K562 (cell line): ENCODE measurements at regions not wholly inside any gene's neighbourhood (a gene's known extent, or its start where the extent isn't known, plus 50 kb on each side); places are given as distances from the start of the nearest gene placed in this dataset.

ENCODE experiments used
- ATAC-seq: fragments of 200-7000 bp; cut with Tn5 transposase; 3 replicates; pipeline ENCODE4 v1.9.1; 2020; ENCODE audit warnings: moderate library complexity
- BruUV-seq: library from RNA; stranded (reverse); fragments of 400-500 nt; replicated peaks from 2 replicates; lab custom pipeline; 2021; lab: Mats Ljungman, UMichigan
- CTCF ChIA-PET: fragments of 300-600 bp; formaldehyde crosslinking; extraction: SDS; loops from one replicate; lab custom pipeline; 2021; ENCODE audit warnings: low intra/inter-chr PET ratio; lab: Yijun Ruan, JAX
- POLR2A ChIA-PET: fragments of 300-600, 350-650 bp; sonication (Branson Sonifier 250); formaldehyde crosslinking; extraction: SDS; loops from one replicate; lab custom pipeline; 2021; ENCODE audit warnings: antibody characterized with exemption, inconsistent platforms; lab: Yijun Ruan, JAX
- DNase-seq, 4 experiments: peaks; one replicate each; pipeline versions ENCODE4 v3.0.0 to v3.0.0-alpha.2; 2011 to 2018; ENCODE audit warnings: low spot score in 3 of 4, mixed read lengths in 3 of 4; ENCODE audit errors: extremely low read depth in 1 of 4
- FAIRE-seq: peaks from 2 replicates; lab custom pipeline; 2011; peaks lifted over from hg19 to GRCh38; lab: Jason Lieb, UNC
- H2AFZ ChIP-seq: 2 replicates; pipeline ENCODE4 v1.6.0; 2011; ENCODE audit warnings: low read depth, low read length, control low read depth, inconsistent platforms
- H3K27ac ChIP-seq: fragments of 200-600 bp; 3 replicates; pipeline ENCODE4 v1.8.0; 2011; ENCODE audit warnings: low read depth, mild to moderate bottlenecking, control low read depth, inconsistent platforms, low read length, moderate library complexity, mixed read lengths; ENCODE audit errors: extremely low read depth
- H3K27me3 ChIP-seq, 2 experiments: fragments of 300-600 bp in 1 of 2; 2 replicates in 1 of 2; 3 replicates in 1 of 2; pipeline versions ENCODE4 v1.6.0 to v1.8.0; 2011; ENCODE audit warnings: inconsistent platforms in 2 of 2, low read length in 2 of 2, mild to moderate bottlenecking in 1 of 2, mixed read lengths in 1 of 2, moderate library complexity in 1 of 2; ENCODE audit not compliant: control insufficient read depth in 2 of 2, insufficient read depth in 2 of 2
- H3K36me3 ChIP-seq: fragments of 300-600 bp; 3 replicates; pipeline ENCODE4 v1.8.0; 2011; ENCODE audit warnings: mild to moderate bottlenecking, low read length, inconsistent platforms; ENCODE audit not compliant: control insufficient read depth, insufficient read depth
- H3K4me1 ChIP-seq, 2 experiments: fragments of 200-600 bp in 1 of 2; replicated peaks in 1 of 2; 2 replicates in 1 of 2; 3 replicates in 1 of 2; pipeline versions ENCODE4 v1.5.1 to v1.8.0; 2011; ENCODE audit warnings: inconsistent platforms in 2 of 2, low read length in 2 of 2, mild to moderate bottlenecking in 1 of 2, mixed read lengths in 1 of 2, moderate library complexity in 1 of 2; ENCODE audit not compliant: control insufficient read depth in 2 of 2, insufficient read depth in 2 of 2
- H3K4me2 ChIP-seq: 2 replicates; pipeline ENCODE4 v1.6.1; 2011; ENCODE audit warnings: low read length, control low read depth, inconsistent platforms, mixed read lengths; ENCODE audit not compliant: insufficient read depth
- H3K4me3 ChIP-seq: fragments of 200-600 bp; sonication (generic), shearing (Covaris generic); 2 replicates; pipeline ENCODE4 v1.5.1; 2016; ENCODE audit warnings: control low read depth, inconsistent platforms
- H3K79me2 ChIP-seq: fragments of 200-600 bp; 3 replicates; pipeline ENCODE4 v1.8.0; 2011; ENCODE audit warnings: low read length, inconsistent platforms; ENCODE audit not compliant: control insufficient read depth, insufficient read depth
- H3K9ac ChIP-seq, 2 experiments: 2 replicates each; pipeline versions ENCODE4 v1.6.0 to v1.6.1; 2011; ENCODE audit warnings: low read depth in 2 of 2, low read length in 2 of 2, control low read depth in 1 of 2, inconsistent platforms in 1 of 2, mild to moderate bottlenecking in 1 of 2, mixed read lengths in 1 of 2; ENCODE audit not compliant: insufficient read depth in 1 of 2
- H3K9me1 ChIP-seq: one replicate; pipeline ENCODE4 v1.6.0; 2011; ENCODE audit warnings: inconsistent platforms, mild to moderate bottlenecking, low read length, moderate library complexity; ENCODE audit not compliant: control insufficient read depth, insufficient read depth
- H3K9me3 ChIP-seq: replicated peaks from 2 replicates; pipeline ENCODE4 v1.5.1; 2011; ENCODE audit warnings: low read depth, low read length, inconsistent platforms; ENCODE audit not compliant: control insufficient read depth, insufficient read depth
- H4K20me1 ChIP-seq: replicated peaks from 2 replicates; pipeline ENCODE4 v1.6.1; 2011; ENCODE audit warnings: low read length, inconsistent platforms, mixed read lengths; ENCODE audit not compliant: control insufficient read depth, insufficient read depth
- ARID2 ChIP-seq: fragments of 450-650 bp; IDR thresholded peaks from 2 replicates; pipeline ENCODE4 v1.6.1; 2017; ENCODE audit warnings: antibody characterized with exemption, mild to moderate bottlenecking
- CEBPB ChIP-seq: fragments of 450-650 bp; IDR thresholded peaks from 2 replicates; pipeline ENCODE4 v1.6.1; 2016; ENCODE audit warnings: missing genetic modification characterization, missing compliant biosample characterization
- CEBPG ChIP-seq, 3 experiments: fragments of 200-800 bp in 1 of 3; sonication (Bioruptor generic) in 1 of 3; sonication (generic) in 1 of 3; formaldehyde crosslinking in 1 of 3; IDR thresholded peaks in 2 of 3; conservative IDR thresholded peaks in 1 of 3; 2 replicates each; pipeline versions ENCODE4 v1.6.1 to v1.8.0; 2016 to 2022; ENCODE audit warnings: missing compliant biosample characterization in 2 of 3, missing genetic modification characterization in 2 of 3, mild to moderate bottlenecking in 1 of 3, missing genetic modification reagents in 1 of 3
- FOXJ3 ChIP-seq: sonication (generic); formaldehyde crosslinking; IDR thresholded peaks from 2 replicates; pipeline ENCODE4 v1.4.0; 2020; ENCODE audit warnings: mild to moderate bottlenecking, missing genetic modification reagents
- FOXM1 ChIP-seq, 2 experiments: fragments of 450-650 bp in 1 of 2; sonication (generic) in 1 of 2; formaldehyde crosslinking in 1 of 2; IDR thresholded peaks; 2 replicates each; pipeline versions ENCODE4 v1.6.1 to v1.9.0; 2017 to 2022; ENCODE audit warnings: low read depth in 2 of 2, mild to moderate bottlenecking in 2 of 2, missing genetic modification reagents in 1 of 2, moderate library complexity in 1 of 2
- PCBP1 ChIP-seq: fragments of 200-400 bp; formaldehyde crosslinking; IDR thresholded peaks from 2 replicates; pipeline ENCODE4 v1.6.1; 2018; ENCODE audit warnings: mild to moderate bottlenecking, low read depth, low read length; ENCODE audit not compliant: poor library complexity, severe bottlenecking
- SMAD4 ChIP-seq: fragments of 250-450 bp; sonication (Bioruptor Pico); conservative IDR thresholded peaks from 2 replicates; pipeline ENCODE4 v1.8.0; 2021; ENCODE audit warnings: inconsistent platforms, mild to moderate bottlenecking, moderate library complexity
- WGBS: fragments of 100-300 bp; shearing (Covaris generic); methylation state at CpG from one replicate; pipeline ENCODE4 v1.1.6; 2016; ENCODE audit warnings: low coverage, mixed read lengths; ENCODE audit not compliant: insufficient coverage; ENCODE audit errors: missing lambda C conversion rate; 5-methylcytosine and 5-hydroxymethylcytosine counted together
- in situ Hi-C: fragments of 300-500 bp; cut with MboI; formaldehyde crosslinking; loops from 4 replicates; pipeline ENCODE4 v1.15.0; 2018; ENCODE audit warnings: inconsistent platforms, mixed read lengths
- intact Hi-C: fragments of 100-400 bp; cut with micrococcal nuclease; formaldehyde crosslinking; loops from 2 replicates; pipeline ENCODE4 v1.14.2; 2022
- TF ChIP-seq, protein P1 (sequence below): fragments of 450-650 bp; conservative IDR thresholded peaks from 2 replicates; pipeline ENCODE4 v1.6.1; 2016; ENCODE audit warnings: missing genetic modification characterization, low read depth, mild to moderate bottlenecking, missing compliant biosample characterization, moderate library complexity

DNA sequence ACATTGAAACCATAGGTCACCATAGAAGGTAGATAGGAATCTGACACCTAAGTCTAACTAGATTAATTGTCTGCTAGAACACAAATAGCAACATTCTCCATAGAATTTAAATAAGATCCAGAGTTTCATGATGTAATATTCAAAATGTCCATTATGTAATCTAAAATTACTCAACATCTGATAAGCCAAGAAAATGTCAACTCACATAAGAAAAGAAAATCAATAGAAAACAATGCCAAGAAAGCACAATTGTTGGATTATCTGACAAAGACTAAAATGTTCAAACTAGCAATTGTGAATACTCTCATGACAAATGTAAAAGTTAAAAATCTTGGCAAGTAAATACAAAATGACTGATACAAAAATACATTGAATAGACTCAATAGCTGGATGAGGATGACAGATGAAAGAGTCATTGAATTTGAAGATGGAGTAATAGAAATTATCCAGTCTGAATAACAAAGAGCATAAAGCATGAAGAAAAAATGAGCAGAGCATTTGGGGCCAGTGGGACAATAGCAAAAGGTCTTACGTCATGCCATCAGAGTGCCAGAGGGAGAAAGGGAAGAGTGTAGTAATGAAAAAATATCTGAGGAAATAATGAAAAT lies 358.6 kb downstream of the METTL4 start:
- no peak overlapping the region for H3K27ac ChIP-seq
- WGBS: 83% methylated on average over 1 of the region's 1 CpG
- TF ChIP-seq FOXJ3 (CRISPR knock-in tag) (no peak), CEBPG (CRISPR knock-in tag; IDR thresholded peaks at IDR 0.05) (no peak), CEBPG (tag; conservative IDR thresholded peaks at IDR 0.05 in 1 of 2, IDR thresholded peaks at IDR 0.05 in 1 of 2) (0 out of 4 replicates have a peak, but pooled peaks of 1 of the 2 experiments have one; percentile 13), SMAD4 (CRISPR knock-in tag) (no peak), FOXM1 (IDR thresholded peaks at IDR 0.05; ENCODE audit: low read depth) (no peak), FOXM1 (CRISPR knock-in tag; IDR thresholded peaks at IDR 0.05; ENCODE audit: low read depth) (no peak), CEBPB (no peak), PCBP1 (no peak), ARID2 (no peak)
- TF ChIP-seq, protein P1, sequence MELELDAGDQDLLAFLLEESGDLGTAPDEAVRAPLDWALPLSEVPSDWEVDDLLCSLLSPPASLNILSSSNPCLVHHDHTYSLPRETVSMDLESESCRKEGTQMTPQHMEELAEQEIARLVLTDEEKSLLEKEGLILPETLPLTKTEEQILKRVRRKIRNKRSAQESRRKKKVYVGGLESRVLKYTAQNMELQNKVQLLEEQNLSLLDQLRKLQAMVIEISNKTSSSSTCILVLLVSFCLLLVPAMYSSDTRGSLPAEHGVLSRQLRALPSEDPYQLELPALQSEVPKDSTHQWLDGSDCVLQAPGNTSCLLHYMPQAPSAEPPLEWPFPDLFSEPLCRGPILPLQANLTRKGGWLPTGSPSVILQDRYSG (tag): no peak
- TF ChIP-seq, all 486 proteins: peak for 1
- Histone ChIP-seq H3K9me3 (no peaks in the 10 kb centered on the region), H2AFZ (no peak overlapping the region), H3K4me3 (no peak overlapping the region), H3K27me3 (no peaks in the 10 kb centered on the region), H3K79me2 (no peaks in the 10 kb centered on the region), H3K36me3 (no peaks in the 10 kb centered on the region), H3K4me2 (no peak overlapping the region), H3K9ac (no peak overlapping the region), H3K4me1 (no peaks in the 10 kb centered on the region), H3K9me1 (no peaks in the 10 kb centered on the region), H4K20me1 (no peaks in the 10 kb centered on the region)
- DNase-seq: no peak
- no peak for FAIRE-seq
- in situ Hi-C loops: no loop called here
- intact Hi-C loops: no loop called here
- CTCF ChIA-PET: no interaction called here
- POLR2A ChIA-PET: no interaction called here
- ATAC-seq: no peak
- no TSS peak for BruUV-seq
